ENCODE measurements at regions not wholly inside any gene's neighbourhood (a gene's known extent, or its start where the extent isn't known, plus 50 kb on each side); places are given as distances from the start of the nearest gene placed in this dataset.

DNA sequence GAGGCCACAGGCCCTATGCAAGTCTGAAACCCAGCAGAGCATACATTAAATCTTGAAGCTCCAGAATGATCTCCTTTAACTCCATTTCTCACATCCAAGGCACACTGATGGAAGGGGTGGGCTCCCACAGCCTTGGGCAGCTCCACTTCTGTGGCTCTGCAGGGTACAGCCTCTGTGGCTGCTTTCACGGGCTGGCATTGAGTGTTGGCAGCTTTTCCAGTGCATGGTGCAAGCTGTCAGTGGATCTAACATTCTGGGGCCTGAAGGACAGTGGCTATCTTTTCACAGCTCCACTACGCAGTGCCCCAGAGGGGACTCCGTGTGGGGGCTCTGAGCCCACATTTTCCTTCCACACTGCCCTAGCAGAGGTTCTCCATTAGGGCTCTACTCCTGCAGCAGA is 265.7 kb upstream of the MAGI2 start:
- no peak for DNase-seq (ENCODE audit: low spot score)

DNA sequence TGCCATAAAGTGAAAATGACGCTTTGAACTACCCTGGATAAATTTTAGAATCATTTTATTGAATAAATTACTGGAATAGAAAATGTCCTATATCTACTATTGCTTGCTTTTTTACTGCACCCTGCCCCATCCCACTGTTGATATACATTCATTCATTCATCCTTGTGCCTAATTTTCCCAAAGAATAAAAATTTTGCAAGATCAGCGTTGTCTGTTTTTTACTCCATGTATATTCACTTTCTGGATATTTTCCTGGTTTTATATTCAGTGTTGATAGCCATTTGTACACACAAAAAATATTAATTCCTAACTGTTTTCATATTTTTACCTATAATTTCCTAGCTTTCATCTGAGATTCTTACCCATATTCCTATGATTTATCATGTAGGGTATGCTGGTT is 262.9 kb upstream of the MAGI2 start:
- no peak for DNase-seq (ENCODE audit: low spot score)

DNA sequence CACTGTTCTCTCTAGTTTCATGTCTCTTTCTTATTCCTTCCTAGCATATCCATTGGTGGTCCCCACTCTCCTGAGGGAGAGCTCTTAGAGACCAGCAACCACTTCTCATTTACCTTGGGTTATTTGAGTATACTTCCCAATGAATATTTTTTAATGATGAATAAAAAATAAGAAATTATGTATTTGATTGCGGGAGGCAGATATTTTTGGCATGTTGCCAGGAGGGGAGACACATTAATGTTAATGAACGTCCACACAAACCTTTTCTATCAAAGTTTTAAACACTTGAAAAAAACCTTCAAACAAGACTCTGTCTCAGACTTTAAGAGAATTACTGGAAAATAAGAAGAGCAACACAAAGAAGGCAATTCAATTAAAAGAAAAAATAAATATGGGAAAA is 260.6 kb upstream of the MAGI2 start:
- no peak for DNase-seq (ENCODE audit: low spot score)

DNA sequence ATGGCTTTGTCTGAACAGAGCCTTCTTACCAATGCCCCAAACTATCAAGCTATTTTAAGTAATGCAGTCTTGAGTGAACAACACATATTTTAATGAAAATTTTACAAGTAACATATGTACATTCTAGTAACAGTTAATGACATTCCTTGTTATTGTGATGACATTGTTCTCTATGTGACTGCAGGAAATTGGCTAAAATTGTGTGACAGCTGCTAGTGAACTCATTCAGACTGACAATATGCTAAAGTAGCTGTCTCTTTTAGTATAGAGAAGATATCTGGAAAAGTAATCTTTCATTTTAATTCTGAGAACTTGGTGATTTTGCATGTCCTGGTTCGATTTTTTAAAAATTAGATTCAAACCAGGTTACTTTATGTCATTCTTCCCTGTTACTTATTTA is 259.8 kb upstream of the MAGI2 start:
- DNase-seq (ENCODE audit: low spot score), result no peak

DNA sequence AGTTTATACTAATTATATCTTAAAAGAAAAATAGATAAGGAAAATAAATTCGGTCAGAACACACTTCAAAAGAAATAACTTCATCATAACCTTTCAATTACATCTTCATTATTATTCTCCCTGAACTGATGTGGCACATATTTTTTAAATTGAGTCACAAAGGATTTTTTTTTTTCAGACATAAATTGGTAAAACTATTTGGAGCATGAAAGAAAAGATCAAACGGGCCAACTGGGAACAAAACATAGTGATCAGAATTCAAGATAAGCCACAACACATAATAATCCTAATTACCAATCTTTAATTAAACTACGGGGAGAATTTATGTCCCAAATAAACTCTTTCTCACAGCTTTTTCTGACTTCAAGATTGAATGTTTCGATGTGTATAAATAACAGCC is 258.2 kb upstream of the MAGI2 start:
- no peak for DNase-seq (ENCODE audit: low spot score)

DNA sequence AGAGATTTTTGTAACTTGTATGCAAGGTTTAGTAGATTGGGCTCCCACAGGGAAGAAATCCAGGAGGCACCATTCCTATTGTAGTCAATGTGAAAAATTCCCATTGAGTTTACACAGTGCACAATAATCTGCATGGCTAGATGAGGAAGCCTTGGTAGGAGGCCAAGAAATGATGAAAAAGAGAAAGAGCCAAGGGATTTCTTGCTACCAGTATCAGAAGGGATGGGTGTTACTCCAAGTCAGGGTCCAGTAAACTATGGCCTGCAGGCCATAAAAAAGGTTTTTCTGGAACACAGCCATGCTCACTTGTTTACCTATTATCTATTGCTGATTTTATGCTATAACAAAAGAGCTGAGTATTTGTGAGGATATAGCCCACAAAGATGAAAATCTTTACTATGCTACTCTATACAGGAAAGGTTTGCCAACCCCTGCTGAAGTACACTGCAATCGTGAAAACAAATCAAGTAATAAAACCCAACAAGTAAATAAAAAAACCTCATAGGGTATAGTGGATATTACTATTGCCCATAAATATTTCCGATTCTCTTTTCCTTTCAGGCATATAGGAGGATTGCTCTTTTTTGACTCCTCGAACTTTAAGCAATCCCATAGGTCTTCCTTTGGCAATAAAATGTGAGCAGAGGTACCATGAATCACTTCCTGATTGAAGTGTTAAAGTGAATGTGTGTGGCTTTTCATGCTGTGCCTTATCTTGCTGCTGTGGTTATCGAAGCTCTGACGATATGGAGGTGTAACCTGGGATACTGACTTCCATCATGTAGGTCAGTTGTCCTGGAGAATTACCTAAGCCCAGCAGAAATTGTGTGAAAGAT is 256.3 kb upstream of the MAGI2 start:
- no peak for DNase-seq (ENCODE audit: low spot score)

DNA sequence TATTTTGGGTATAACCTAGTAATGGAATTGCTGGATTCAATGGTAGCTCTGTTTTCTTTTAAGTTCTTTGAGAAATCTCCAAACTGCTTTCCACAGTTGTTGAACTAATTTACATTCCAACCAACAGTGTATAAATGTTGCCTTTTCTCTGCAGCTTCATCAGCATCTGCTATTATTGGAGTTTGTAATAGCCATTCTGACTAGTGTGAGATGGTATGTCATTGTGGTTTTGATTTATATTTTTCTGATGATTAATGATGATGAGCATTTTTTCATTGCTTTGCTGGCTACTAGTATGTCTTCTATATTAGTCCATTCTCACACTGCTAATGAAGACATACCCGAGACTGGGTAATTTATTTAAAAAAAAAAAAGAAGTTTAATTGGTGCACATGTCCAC is 248.6 kb upstream of the MAGI2 start:
- no peak for DNase-seq (ENCODE audit: low spot score)

DNA sequence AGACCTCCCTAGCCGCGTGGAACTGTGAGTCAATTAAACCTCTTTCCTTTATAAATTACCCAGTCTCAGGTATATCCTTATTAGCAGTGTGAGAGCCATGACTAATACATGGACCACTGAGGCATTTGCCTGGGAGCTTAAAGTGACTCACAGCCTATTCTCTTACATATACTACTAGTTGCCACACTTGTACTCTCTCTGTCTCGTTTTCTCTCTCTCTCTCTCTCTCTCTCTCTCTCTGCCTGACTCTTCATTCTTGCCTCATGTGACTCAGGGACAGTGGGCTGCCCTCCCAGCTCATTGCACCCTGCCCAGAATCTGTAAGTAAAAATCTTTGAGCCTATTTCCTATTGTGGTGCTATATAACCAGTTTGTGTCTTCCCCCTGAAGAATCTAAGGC is 238.5 kb upstream of the MAGI2 start:
- no peak for DNase-seq (ENCODE audit: low spot score)

DNA sequence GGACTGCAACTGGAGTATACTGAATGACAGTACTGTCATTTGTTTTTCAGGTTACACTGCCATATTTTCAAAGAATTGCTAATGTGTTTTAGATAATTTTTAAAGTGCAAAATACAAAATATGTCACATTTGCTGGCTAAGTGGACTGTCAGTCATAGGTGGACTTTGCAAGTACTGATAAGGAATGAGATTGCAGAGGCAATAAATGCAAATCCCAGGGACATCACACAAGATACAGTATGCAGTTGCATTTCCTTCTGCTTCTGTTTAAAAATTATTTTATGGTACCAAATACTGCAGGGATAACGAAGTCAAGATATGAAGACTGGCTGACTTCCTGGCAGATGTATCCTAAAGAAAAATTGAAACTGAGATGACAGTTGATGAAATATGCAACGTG is 237.6 kb upstream of the MAGI2 start:
- no peak for DNase-seq (ENCODE audit: low spot score)

DNA sequence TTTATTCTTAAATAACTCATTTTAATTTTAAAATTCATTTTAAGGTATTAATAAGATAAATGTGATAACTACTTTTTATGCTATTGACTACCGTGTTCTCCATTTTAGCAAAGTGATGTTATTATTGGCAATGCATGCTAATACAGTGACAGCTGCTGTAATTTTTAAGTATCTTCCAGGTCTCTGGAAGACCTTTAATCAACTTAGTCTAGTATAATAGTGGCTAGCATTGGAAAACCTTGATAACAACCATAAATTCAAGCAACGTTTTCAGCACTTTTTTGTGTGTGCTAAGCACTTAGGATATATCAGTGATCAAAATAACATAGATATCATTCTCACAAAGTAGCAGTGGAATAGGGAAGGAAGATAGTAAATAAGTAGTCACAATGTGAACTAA is 230.9 kb upstream of the MAGI2 start:
- no peak for DNase-seq (ENCODE audit: low spot score)

DNA sequence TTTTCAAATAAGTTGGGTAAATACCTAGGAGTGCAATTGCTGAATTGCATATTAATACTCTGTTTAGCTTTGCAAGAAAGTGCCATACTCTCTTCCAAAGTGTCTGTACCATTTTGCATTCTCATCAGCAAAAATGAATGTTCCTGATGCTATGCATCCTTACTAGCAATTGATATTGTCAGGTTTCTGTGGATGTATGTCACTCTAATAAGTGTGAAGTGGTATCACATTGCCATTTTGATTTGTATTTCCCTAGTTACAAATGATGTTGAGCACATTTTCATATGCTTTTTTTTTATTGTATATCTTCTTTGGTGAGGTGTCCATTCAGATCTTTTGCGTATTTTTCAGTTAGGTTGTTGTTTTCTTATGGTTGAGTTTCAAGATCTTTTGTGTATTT is 230.4 kb upstream of the MAGI2 start:
- no peak for DNase-seq (ENCODE audit: low spot score)

DNA sequence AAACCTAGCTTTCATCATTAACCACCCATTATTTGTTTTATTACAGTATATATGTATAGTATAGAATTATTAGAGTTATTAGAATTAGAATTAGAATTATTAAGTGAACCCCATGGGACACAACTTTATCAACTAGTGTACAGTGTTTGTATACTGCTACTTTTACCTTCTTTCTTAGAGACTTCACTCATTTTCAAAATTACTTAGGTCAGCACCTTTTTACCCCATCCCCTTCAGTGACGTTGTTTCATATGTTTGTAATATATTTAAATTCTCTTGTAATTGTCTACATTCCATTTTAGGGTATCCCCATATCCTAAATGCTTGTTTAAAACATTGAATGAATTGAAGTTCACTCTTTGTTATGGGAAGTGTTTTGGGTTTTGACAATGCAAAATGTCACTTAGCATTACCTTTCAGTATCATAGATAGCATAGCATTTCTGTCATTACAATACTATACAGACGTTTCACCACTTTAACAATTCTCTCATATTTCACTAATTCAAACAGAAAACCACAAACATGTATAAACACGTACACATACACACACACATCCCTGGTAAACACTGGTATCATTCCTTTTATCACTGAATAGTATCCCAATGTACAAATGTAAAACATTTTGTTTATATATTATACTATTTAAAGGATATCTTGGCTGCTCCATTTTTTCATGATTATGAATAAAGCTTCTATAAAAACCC is 229.9 kb upstream of the MAGI2 start:
- no peak for DNase-seq (ENCODE audit: low spot score)

DNA sequence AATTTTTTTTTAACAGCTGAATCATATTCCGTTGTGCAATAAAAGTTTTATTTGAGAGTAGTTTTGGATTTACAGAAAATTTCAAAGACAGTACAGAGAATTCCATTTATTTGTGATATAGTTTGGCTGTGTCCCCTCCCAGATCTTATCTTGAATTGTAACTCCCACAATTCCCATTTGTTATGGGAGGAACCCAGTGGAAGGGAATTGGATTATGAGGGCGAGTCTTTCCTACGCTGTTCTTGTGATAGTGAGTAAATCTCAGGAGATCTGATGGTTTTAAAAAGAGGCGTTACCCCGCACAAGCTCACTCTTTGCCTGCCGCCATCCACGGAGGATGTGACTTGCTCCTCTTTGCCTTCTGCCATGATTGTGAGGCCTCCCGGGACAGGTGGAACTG is 228.0 kb upstream of the MAGI2 start:
- DNase-seq (ENCODE audit: low spot score), result no peak

DNA sequence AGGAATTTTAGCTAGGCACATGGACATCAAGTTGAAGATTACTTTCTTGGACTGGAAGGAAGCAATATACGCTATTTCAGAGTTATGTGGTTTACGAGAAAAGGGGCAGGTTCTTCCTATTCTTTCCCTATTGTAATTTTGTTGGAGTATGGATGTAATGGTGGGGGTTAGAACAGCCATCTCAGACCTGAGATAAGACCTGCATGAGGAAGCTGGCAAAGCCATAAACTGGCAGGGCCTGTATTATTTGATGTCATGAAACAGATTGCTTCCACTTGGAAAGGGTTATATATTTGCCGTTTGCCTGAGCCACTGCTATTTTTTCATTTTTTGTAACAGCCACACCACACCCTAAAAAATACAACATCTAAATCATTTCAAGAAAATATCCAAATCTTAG is 220.5 kb upstream of the MAGI2 start:
- no peak for DNase-seq (ENCODE audit: low spot score)

DNA sequence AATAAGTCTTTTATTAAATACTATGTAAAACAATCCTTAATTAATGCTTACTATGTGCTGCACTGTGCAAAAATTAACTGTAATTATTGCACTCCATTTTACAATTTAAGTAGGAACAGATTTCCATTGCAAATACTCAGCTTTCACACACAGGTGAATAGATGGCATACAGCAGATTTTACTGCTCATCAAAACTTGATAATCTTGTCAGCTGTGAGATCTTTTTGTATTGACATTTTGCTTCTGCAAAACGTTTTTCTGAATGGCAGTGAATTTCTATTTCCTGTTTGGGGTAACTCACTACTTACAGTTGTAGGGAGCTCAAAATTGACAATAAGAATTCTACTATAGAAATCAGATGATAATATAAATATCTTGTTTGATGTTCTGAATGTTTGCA is 220.0 kb upstream of the MAGI2 start:
- DNase-seq (ENCODE audit: low spot score), result no peak

DNA sequence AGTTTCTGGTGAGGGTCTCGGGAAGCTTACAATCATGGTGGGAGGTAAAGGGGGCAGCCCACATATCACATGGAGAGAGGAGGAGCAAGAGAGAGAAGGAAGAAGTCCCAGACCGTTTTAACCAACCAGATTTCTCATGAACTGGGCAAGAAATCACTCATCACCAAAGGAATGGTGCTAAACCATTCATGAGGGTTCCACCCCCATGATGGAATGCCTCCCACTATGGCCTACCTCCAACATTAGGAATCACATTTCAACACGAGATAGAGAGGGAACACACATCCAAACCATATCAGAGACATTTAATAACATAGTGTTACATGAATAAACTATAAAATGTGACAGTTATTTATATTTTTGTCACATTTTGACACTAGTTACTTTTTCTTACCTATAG is 214.8 kb upstream of the MAGI2 start:
- no peak for DNase-seq (ENCODE audit: low spot score)

DNA sequence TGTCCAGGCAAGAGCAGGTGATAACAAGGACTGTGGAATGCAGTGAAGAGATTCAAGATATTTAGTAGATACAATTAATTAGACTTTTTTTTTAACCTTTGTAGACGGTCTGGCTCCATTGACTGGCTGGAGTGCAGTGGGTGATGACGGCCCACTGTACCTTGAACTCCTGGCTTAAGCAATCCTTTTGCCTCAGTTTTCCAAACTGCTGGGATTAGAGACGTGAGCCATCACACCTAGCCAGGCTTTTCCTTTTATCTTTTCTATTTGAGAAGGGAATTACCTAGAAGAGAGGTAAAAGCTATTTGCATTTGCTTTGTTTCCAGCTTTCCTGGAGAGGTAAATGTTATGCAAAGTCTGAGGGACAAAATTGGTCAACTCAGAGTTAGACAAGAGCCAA is 213.0 kb upstream of the MAGI2 start:
- no peak for DNase-seq (ENCODE audit: low spot score)

DNA sequence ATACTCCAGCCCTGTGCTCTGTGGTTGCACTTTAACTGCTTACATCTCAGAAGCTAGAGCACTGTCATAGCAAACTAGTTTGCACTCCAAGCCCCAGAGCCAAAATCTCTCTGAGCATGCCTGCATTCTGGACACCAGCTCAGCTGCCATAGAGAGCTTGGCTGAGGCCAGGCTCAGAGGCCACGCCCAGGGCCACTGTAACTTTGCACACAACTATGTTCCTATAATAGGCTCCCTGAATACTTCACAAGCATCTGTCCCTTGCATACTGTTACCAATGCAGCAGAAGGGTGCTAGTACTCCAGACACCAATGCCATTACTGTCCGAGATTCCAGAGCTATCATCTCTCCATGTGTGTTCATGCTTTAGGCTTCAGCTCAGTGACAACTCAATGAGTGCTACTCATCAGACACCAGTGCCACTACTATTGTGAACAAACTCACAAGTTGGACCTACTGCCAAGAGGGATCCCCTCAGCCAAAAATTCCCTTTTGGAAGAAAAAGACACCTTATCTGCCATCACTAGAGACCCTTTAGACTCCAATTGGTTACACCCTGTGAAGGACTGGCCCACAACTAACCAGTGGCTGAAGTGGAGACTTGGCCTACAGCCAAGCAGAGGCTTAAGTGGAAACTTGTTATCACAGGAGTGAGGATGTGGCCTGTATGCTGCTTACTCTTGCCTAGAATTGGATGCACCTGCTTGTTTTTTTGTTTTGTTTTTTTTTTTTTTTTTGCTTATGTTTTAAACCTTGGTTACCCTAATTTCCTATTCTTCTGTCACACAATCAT is 211.6 kb upstream of the MAGI2 start:
- no peak for DNase-seq (ENCODE audit: low spot score)

DNA sequence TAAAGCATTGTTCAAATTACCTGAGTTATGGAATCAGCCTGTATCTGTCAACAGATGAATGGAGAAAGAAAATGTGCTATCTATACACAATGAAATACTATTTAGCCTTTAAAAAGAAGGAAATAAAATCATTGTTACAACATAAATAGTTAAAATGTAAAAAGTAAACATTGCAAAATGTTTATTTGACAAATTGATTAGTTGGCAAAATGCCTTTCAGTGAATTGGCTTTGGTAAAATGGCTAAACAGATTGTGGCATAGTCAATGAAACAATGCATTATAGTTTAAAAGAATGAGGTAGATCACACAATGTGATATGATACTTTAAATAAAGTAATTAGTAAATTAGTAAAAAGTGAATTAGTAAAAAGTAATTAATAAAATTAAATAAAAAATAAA is 204.8 kb upstream of the MAGI2 start:
- DNase-seq (ENCODE audit: low spot score), result no peak

DNA sequence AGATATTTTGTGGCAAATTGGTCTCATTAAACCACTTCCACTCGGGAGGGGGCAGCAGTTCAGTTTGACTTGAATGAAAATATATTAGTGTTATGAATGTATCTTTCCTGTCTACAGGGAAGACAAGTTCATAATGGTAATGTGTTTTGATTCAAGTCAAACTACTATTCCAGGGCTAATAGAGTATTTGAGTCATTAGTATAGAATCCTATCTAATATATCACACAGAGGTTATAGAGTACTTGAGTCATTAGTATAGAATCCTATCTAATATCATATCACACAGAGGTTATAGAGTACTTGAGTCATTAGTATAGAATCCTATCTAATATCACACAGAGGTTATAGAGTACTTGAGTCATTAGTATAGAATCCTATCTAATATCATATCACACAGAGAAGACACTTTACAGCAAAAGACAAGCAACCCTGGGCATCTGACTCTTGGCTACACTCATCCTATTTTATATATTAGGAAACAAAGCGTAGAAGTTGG is 199.7 kb upstream of the MAGI2 start:
- DNase-seq (ENCODE audit: low spot score), result no peak

DNA sequence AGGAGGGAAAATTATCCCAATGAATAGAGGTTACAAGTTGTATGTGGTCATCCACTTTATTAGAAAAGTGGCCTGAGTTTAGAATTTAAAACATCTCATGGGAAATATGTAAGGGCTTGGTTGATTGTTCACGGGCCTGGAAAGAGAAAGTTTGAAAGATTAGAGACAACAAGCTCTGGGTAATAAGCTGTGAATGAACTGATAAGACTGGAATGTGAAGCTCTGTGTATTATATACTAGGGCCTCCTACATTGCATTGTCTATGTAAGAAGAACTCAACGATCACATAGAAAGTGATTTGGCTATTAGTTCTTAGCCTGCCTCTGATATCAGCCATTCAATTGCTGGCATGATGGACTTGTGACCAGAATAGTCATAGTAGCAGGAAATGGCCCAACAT is 199.2 kb upstream of the MAGI2 start:
- no peak for DNase-seq (ENCODE audit: low spot score)

DNA sequence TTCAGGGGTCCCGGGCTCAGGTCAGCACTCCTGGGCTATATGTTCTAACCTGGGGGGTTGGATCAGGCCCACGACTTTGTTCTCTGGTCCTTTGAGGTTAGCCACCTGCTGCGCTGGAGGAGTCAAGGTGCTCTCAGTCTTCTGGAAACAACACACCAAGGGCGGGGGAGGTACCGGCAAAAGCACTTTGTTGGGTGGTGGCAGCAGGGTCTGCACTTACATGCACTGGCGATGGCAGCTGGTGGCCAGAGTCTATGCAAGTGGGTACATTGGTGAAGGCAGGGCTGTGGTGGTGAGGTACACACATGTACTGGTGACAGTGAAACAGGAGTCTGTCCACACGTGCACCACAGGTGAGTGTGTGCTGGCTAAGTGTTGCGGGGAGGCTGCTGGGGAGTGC is 194.2 kb upstream of the MAGI2 start:
- no peak for DNase-seq (ENCODE audit: low spot score)

DNA sequence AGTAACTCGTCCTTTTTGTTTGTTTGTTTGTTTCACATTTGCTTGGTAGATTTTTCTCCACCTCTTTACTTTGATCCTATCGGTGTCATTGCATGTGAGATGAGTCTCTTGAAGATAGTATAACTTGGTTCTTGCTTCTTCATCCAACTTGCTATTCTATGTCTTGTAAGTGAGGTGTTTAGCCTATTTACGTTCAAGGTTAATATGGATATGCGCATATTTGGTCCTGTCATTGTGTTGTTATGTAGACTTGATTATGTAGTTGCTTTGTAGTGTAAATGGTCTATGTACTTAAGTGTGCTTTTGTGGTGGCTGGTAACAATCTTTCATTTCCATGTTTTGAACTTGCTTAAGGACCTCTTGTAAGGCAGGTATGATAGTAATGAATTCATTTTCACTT is 192.8 kb upstream of the MAGI2 start:
- no peak for DNase-seq (ENCODE audit: low spot score)

All from mucosa of gallbladder (tissue), 1 donor.